Right lung (tissue), 2 donors: ENCODE measurements at regions not wholly inside any gene's neighbourhood (a gene's known extent, or its start where the extent isn't known, plus 50 kb on each side); places are given as distances from the start of the nearest gene placed in this dataset.
"Not testable (repeated sequence)": the region's sequence is repeated elsewhere in the genome, so short reads cannot be mapped to it uniquely, and the experiment has no call there.

Experiments
- DNase-seq, 2 donors: peaks; one replicate each; pipeline ENCODE4 v3.0.0-alpha.2; 2013

- no peak for DNase-seq
Measured at GRCh38 chr18:8991155-8991554, 111.3 kb upstream of the NDUFV2 start.

DNA sequence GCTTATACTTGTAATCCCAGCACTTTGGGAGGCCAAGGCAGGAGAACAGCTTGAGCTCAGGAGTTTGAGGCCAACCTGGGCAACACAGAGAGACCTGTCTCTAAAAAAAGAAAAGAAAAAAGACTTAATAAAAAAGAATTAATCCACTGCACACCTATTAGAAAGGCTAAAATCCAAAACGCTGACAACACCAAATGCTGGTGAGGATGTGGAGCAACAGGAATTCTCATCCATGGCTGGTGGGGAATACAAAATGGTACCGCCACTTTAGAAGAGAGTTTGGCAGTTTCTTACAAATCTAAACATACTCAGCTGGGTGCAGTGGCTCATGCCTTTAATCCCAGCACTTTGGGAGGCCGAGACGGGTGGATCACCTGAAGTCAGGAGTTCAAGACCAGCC lies 110.0 kb upstream of the NDUFV2 start:
- not testable (repeated sequence) for DNase-seq

GRCh38 chr18:8994603-8995002 lies 107.9 kb upstream of the NDUFV2 start:
- DNase-seq = no peak

DNA sequence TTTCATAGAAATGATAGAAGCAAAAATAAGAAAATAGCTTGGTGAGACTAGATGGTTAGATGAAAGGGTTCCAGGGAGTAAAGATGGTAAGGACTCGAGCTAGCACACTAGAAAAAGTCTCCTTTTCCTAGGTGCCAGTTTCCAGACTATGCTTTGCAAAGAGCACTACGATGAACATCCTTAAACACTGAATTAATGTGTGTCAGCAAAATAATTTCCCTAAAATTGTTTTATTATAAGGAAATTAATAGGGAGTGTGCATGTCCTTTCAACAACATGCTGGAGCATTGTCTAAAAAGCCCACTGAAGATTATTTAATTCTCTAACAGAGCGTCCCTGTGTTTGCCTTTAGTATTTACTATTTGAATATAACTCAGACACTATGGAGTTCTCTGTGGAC lies 107.4 kb upstream of the NDUFV2 start:
- DNase-seq = no peak

DNA sequence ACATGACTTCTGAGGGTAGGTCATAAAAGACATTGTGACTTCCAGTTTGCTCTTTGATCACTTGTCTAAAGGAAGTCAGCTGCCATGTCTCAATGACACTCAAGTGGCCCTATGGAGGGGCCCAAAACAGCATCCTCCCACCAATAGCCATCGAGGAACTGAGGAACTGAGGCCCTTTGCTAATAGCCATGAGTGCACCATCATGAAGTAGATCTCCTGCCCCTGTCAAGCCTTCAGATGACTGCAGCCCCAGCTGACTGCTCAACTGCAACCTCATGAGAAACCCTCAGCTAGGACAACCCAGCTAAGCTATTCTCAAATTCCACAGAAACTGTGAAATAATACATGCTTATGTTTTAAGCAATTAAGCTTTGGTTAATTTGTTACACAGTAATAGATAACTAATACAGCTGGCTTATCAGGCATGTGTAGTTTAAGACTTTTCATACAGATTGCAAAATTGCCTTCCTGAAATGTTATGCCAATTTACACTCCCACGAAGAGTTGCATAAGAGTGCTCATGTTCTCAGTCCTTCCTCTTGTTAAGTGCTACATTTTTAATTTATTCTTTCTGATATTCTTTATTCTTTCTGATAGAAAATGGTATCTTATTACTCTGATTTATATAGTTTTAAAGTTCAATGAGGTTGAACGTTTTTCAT lies 105.6 kb upstream of the NDUFV2 start:
- DNase-seq = no peak

- no peak for DNase-seq
Measured at GRCh38 chr18:8997634-8998033, 104.9 kb upstream of the NDUFV2 start.

DNA sequence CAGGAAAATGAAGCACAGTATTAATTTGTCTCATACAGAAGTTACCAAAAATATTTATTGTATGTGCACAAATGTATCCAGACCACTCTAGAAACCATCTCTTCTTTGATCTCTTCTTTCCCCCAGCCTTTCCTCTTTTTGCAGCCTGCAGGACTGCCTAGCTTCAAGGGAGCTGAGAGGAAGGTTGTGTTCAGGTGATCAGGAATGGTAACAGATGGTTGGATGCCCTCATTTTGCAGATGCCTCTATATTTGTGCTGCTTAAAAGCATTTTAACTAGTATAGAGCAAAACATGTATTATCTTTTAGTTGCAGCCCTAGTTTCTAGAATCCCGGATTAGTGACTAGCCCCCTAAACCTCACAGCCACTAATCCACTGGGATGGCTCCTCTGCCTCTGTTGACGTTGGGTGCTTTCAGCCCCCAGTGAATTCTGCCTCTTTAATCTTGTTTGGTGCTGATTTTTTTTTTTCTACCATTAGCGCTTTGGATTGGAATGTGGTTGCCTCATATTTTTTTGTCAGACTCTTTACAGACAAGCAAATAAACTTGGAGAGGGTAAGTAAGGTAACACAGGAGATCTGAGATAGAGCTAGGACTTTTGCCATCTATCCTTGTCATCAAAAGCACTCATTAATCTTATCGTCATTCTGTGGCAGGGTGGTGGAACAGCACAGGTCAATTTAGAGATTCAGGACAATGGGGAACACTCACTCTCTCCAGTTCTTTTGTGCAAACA lies 103.8 kb upstream of the NDUFV2 start:
- no peak for DNase-seq

DNA sequence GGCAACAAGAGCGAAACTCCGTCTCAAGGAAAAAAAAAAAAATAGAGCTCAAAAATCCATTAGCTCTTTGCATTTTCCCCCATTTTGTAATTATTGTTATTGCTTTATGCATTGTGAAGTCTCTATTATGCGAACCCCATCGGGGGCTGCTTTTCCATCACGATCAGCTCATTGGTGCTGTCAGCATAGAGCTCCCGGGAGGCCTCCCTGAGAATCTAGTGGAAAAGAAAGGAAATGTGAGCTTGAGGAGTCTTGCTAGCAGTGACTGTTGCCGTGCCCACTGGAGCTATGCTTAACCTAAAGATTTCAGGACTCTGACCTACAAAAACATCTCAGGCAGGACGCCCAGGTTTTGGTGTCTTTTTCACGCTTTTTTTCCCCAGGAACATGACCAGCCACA lies 102.6 kb upstream of the NDUFV2 start:
- no peak for DNase-seq

- no peak for DNase-seq
Measured at GRCh38 chr18:9000733-9001132, 101.8 kb upstream of the NDUFV2 start.

DNA sequence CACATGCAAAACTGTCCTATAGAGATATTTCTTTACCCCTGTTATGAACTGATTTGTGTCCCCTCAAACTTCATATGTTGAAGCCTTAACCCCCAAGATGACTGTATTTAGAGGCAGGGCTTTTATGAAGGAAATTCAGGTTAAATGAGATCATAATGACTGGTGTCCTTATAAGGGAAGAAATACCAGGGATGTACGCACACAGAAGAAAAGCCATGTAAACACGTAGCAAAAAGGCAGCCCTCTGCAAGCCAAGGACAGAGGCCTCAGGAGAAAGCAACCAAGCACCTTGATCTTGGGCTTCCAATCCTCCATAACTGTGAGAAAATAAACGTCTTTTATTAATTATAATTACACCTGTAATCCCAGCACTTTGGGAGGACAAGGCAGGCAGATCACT lies 101.3 kb upstream of the NDUFV2 start:
- DNase-seq = no peak

GRCh38 chr18:9003406-9004100 lies 98.9 kb upstream of the NDUFV2 start:
- DNase-seq = no peak

DNA sequence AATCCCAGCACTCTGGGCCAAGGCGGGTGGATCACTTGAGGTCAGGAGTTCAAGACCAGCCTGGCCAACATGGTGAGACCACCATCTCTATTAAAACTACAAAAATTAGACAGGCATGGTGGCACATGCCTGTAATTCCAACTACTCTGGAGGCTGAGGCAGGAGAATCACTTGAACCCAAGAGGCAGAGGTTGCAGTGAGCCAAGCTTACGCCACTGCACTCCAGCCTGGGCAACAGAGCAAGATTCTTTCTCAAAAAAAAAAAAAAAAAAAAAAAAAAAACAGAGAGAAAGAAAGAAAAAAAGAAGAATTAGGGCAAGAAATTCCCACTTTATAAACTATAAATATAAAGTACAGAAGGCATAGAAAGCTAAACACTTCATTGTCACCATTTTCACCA lies 98.2 kb upstream of the NDUFV2 start:
- not testable (repeated sequence) for DNase-seq

DNA sequence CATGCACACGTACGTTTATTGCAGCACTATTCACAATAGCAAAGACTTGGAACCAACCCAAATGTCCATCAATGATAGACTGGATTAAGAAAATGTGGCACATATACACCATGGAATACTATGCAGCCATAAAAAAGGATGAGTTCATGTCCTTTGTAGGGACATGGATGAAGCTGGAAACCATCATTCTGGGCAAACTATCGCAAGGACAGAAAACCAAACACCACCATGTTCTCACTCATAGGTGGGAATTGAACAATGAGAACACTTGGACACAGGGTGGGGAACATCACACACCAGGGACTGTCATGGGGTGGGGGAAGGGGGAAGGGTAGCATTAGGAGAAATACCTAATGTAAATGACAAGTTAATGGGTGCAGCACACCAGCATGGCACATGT lies 94.8 kb upstream of the NDUFV2 start:
- not testable (repeated sequence) for DNase-seq

- DNase-seq = no peak
Measured at GRCh38 chr18:9008200-9008708, 94.2 kb upstream of the NDUFV2 start.

- no peak for DNase-seq
Measured at GRCh38 chr18:9008709-9009635, 93.5 kb upstream of the NDUFV2 start.

- no peak for DNase-seq
Measured at GRCh38 chr18:9009703-9010488, 92.6 kb upstream of the NDUFV2 start.

GRCh38 chr18:9011431-9011830 lies 91.1 kb upstream of the NDUFV2 start:
- DNase-seq = no peak

- no peak for DNase-seq
Measured at GRCh38 chr18:9013926-9014373, 88.5 kb upstream of the NDUFV2 start.

DNA sequence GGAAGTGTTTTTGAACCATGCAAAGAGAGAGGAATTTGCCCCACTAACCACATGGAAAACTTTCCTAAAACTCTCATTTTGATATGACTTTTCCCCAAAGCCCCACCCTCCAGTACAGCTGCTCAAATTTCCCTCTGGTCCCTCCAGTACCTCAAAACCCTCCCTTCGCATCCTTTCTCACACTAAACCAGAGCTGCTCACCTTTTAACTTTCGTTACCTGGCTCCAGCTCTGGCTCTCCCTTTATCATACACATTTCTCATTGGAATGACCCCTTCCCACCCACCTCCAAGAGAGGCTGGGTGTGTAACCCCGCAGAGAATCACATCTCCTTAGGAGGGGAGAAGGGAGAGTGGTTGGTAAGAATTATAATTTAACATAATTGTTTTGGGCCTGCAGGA lies 86.8 kb upstream of the NDUFV2 start:
- DNase-seq = no peak

DNA sequence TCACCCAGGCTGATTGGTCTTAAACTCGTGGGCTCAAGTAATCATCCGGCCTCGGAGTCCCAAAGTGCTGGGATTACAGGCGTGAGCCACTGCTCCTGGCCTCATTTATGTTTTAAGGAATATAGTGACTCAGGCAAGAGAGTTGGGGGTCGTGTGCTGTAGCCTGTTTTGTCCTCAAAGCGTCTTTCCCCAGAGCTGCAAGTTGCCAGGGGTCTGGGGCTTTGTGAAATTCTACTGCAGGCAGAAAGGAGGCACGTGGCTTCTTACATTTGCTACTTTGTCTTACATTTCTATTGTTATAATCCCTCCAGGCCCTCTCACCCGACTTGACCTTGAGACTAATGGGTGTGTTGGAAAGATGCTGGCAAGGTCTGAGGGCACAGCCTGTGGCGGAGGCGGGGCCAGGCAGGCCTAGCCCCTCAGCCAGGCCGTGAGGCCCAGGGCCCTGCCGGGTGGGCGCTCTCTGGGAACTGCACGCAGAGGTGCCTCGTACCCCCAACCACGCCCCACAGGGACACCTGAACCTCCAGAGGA lies 85.8 kb upstream of the NDUFV2 start:
- no peak for DNase-seq
